ENCODE measurements at regions not wholly inside any gene's neighbourhood (a gene's known extent, or its start where the extent isn't known, plus 50 kb on each side); places are given as distances from the start of the nearest gene placed in this dataset.
"Not testable (repeated sequence)": the region's sequence is repeated elsewhere in the genome, so short reads cannot be mapped to it uniquely, and the experiment has no call there.

- DNase-seq (ENCODE audit: low spot score), result not testable (repeated sequence)
These were observed 71.0 kb downstream of the DAPL1 start for GRCh38 chr2:158866082-158866481.

DNA sequence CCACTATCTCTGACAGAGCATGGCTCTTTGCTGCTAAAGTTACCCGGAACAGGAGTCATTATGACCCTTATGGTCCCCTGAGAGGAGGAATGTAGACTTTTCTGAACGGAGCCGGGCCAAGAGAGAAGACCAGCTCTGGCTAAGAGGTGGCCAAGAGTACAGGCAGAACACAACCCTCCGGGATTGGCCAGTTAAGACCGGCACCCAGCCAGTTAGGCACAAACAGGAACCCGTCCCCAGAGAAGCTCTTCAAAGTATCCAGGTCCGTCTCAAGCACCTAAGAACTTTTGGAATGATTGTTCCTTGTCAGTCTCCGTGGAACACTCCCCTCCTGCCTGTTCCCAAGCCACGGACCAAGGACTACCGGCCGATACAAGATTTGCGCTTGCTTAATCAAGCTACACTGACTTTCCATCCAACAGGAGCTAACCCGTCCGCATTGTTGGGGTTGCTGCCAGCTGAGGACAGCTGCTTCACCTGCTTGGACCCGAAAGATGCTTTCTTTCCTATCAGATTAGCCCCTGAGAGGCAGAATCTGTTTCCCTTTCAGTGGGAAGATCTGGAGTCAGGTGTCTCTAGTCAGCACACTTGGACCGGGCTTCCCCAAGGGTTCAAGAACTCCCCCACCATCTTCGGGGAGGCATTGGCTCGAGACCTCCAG lies 72.5 kb downstream of the DAPL1 start:
- not testable (repeated sequence) for DNase-seq (ENCODE audit: low spot score)

DNA sequence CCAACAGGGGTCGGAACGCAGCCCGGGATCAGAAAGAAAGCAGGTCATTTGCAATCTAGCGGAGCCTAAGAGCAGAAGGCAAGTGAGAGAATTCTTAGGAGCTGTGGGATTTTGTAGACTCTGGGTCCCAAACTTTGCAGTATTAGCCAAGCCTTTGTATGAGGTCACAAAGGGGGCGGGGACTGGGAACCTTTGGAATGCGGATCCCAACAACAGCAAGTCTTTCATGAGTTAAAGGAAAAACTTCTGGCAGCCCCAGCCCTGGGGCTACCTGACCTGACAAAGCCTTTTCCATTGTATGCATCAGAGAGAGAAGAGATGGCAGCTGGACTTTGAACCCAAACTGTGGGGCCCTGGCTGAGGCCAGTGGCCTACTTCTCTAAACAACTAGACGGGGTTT lies 73.3 kb downstream of the DAPL1 start:
- not testable (repeated sequence) for DNase-seq (ENCODE audit: low spot score)

DNA sequence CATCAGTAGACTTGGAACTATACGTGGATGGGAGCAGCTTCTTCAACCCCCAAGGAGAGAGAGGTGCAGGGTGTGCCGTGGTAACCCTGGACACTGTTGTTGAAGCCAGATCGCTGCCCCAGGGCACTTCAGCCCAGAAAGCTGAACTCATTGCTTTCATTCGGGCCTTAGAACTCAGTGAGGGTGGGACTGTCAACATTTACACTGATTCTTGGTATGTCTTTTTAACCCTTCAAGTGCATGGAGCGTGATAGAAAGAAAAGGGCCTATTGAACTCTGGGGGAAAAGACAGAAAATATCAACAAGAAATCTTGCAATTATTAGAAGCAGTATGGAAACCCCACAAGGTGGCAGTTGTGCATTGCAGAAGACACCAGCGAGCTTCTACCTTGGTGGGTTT lies 74.0 kb downstream of the DAPL1 start:
- not testable (repeated sequence) for DNase-seq (ENCODE audit: low spot score)

DNA sequence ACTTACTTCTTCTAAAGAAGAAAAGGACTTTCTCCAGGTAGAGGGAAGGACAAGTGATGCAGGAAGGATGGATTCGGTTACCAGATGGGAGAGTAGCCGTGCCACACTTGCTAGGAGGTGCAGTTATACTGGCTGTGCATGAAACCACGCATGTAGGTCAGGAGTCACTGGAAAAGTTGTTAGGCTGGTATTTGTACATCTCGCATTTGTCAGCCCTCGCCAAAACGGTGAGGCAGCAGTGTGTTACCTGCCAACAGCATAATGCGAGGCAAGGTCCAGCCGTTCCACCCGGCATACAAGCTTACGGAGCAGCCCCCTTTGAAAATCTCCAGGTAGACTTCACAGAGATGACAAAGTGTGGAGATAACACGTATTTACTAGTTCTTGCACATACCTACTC lies 74.5 kb downstream of the DAPL1 start:
- not testable (repeated sequence) for DNase-seq (ENCODE audit: low spot score)

DNA sequence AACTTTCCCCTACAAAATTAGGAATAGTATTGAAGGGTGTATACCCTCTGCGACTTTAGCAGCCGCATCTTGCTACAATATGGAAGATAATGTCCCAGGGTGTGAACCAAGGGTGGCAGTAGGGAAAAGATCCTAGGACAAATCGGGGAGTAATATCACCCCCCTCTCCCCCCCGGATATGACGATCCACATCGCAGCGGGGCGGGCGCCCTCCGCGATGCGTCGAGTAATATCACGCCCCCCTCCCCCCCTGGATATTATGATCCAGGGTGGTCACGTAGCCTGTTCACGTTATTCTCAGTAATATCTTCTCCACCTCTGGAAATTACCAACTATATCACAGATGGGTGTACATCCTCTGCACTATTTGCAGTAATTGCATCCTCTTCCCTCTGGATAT lies 82.9 kb downstream of the DAPL1 start:
- DNase-seq (ENCODE audit: low spot score), result no peak

GRCh38 chr2:158879229-158879903 lies 84.2 kb downstream of the DAPL1 start:
- no peak for DNase-seq (ENCODE audit: low spot score)

- DNase-seq (ENCODE audit: low spot score), result no peak
These were observed 86.1 kb upstream of the TANC1 start for GRCh38 chr2:158882297-158882696.

GRCh38 chr2:158884552-158884951 lies 83.9 kb upstream of the TANC1 start:
- not testable (repeated sequence) for DNase-seq (ENCODE audit: low spot score)

DNA sequence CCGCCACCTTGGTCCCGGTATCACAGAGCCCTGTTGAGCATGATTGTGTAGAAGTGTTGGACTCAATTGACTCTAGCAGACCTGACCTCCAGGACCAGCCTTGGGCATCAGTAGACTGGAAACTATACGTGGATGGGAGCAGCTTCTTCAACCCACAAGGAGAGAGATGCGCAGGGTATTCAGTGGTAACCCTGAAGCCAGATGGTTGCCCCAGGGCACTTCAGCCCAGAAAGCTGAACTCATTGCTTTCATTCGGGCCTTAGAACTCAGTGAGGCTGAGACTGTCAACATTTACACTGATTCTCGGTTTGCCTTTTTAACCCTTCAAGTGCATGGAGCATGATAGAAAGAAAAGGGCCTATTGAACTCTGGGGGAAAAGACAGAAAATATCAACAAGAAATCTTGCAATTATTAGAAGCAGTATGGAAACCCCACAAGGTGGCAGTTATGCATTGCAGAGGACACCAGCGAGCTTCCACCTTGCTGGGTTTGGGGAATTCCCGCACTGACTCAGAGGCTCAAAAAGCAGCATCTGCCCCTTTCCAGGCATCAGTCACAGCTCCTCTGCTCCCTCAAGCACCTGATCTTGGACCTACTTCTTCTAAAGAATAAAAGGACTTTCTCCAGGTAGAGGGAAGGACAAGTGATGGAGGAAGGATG lies 83.3 kb upstream of the TANC1 start:
- DNase-seq (ENCODE audit: low spot score), result not testable (repeated sequence)

GRCh38 chr2:158885679-158886050 lies 82.8 kb upstream of the TANC1 start:
- DNase-seq (ENCODE audit: low spot score), result not testable (repeated sequence)

DNA sequence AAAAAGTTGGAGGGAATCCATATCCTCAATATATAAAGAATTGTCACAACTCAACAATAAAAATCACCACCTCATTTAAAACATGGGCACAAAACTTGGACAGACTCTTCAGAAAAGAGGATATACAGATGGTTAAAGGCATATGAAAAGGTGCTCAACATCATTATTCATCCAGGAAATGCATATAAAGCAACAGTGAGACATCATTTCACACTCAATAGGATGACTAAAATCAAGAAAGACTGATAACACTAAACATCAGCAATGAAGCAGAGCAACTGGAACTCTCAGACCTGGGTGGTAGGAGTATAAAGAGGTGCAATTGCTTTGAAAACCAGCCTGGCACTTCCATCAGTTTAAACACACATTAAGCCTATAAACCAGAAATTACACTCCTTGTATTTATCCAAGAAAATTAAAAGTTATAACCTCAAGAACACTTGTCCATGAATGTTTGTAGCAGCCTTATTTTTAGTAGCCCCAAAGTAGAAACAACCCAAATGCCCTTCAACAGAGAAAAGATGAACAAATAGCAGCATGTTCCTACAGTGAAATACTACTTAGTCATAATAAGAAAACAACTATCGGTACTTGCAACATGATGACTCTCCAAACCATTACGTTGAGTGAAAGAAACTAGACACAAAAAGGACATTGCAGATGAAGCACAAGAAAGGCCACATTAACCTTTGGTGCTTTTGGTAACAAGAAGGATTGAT lies 79.1 kb upstream of the TANC1 start:
- no peak for DNase-seq (ENCODE audit: low spot score)

DNA sequence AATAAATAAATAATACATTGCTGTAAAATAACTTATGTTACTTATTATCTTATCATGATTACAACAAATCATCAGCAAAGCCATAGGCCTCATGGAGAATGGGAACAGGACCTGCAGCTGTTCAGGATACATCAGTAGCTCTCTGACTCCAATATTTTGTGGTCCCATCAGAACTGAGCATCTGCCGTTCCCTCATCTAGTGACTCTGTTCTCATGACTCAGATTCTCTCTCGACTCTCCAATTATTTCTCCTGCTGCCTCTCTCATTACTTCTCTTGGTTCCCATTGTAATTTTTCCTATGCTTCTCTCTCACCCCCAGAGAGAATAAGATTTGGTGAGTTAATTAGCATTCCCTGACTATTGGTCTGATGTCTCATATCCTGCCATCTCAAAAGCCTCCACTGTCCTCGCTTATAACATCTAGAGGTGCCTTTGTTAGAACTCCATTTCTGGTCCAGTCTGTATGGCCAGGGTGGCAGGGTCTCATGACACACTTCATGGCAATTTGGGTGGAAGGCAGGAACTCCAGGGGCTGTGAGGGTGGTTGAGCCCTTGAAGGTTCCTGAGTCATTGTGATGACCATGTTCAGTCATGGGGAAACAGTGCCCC lies 78.0 kb upstream of the TANC1 start:
- DNase-seq (ENCODE audit: low spot score), result no peak

- no peak for DNase-seq (ENCODE audit: low spot score)
These were observed 75.4 kb upstream of the TANC1 start for GRCh38 chr2:158893026-158893425.

DNA sequence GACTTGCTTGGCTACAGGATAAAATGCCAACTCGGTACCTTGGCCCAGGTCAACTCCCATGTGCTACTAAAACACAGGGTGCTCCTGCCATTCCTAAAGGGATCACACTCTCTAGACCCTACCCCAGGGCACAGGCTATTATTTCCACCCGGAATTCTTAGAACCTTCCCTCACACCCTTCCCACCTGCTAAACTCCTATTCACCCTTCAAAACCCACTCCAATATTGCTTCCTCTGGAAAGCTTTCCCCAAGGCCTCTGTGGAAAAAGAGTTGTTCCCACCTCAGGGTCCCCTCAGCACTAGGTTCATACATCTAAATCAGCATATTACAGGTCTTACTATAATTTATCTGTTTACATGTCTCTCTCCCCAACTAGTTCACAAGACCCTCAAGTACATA lies 75.0 kb upstream of the TANC1 start:
- DNase-seq (ENCODE audit: low spot score), result no peak

DNA sequence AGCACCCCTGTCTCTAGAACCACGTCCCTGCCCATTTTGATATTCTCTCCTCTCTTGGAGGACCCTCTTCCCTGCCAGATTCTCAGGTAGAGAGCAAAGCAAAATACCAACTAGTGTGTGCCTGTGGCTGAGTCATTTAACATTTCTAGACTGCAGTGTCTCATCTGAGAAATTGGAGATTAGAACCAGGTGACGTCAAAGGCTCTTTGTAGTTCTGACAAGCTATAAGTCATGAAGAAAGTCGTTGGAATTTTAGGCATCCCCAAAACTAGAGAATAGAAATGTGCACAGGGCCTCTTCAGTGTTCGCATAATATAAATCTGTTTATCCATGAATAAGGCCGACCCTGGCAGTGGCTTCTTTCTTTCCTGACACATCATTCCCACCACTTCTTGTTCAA lies 74.4 kb upstream of the TANC1 start:
- DNase-seq (ENCODE audit: low spot score), result no peak

- no peak for DNase-seq (ENCODE audit: low spot score)
These were observed 73.9 kb upstream of the TANC1 start for GRCh38 chr2:158894572-158894971.

DNA sequence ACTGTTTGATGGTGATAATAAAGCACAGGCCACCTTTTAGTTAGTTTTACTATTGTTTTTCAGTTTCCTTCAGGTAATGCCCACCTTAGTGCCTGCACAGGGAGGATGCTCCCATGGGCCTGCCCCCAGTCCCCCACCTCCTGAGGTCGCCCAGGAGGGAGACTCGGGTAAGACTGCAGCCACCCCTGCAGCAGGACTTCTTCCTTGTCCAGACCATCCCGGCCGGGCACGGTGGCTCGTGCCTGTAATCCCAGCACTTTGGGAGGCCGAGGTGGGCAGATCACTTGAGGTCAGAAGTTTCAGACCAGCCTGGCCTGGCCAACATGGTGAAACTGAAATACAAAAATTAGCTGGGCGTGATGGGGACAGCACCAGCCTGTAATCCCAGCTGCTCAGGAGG lies 68.1 kb upstream of the TANC1 start:
- no peak for DNase-seq (ENCODE audit: low spot score)

DNA sequence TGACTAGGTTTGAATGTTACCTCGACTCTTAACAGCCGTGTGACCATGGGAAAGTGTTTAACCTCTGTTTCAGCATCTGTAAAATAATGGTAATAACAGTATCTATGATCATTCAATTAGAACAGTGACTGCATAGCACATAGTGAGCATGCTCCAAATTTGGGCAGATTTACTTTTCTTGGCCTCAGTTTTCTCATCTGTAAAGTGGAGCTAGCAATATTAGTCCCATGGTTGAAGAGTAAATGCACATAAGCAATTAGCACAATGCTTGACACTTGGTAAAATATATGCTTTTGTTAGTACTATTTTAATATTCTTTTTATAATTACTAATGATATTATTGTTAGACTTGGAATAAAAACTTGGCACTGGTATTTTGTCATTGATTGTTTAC lies 66.4 kb upstream of the TANC1 start:
- DNase-seq (ENCODE audit: low spot score), result no peak

DNA sequence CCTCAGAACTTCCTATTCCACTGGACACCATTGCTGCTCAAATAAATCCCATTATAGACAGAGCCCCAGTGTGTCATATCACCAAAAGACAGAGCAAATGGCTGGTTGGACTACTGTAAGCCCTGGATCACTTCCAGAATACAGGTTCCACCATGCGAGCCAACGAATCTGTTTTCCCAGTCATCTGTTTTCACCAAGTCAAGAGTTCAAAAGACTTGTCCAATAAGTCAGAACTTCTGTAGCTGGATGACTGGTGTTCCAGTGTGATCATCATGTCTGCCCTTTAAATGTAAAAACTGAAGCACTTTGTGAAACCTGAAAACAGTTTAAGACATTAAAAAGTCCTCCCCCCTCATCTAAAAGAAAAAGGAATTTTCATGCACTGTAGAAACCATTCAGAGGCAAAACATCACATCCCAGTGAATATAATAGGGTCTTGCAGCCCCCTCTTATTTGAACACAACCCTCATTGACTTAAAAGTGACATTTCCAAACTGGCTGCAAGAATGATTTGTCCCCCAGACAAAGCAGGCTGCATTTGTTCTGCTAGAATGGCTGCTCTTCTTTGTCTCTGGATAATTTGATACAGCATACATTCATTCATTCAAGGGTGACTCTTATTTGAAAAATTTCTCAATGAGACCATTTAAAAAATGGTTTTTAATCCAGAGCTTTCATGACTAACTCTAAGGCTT lies 64.6 kb upstream of the TANC1 start:
- no peak for DNase-seq (ENCODE audit: low spot score)

DNA sequence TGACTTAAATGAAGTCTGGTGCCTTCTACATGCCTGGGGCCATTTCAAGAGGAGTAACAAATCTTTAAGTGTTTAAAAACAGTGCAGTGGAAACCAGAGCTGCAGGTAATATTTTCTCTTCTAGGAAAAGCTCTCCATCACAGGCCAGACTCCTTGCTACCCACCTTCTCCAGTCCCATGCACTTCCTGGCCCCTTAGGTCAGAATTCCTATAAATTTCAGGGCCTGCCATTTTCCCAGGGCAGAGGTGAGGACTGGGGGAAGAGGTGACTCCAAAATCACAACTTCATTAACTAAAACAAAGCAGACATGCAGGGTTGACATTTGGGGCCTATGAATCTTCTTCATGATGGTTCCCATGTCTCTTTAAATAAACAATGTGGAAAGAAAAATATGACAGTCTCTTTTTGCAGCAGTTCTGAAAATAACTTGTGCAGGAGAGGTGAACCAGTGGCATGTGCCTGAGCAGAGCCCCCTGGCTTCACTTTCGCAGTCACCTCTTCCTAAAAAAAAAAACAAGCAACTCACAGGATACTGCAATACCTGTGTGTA lies 63.7 kb upstream of the TANC1 start:
- DNase-seq (ENCODE audit: low spot score), result no peak

All from globus pallidus (tissue), 1 donor.